ENCODE measurements at regions not wholly inside any gene's neighbourhood (a gene's known extent, or its start where the extent isn't known, plus 50 kb on each side); places are given as distances from the start of the nearest gene placed in this dataset.

DNA sequence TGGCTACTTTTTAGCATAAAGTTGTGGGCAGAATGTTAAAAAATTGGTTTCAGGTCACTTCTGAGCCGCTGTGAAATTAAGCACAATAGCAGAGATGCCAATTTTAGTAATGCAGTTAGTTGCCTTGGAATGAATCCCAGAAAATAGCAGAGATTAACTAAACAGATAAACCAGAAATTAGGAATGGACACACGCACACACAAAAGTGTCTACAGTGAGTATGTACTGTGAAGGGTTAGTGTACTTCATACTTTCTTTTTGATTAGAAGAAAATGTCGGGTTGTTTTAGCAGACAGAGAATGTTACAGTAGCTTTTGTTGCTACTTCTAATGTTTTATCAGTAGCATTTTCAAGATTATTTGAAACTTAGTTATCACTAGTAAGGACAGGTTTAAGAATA is 106.7 kb downstream of the LEPR start:
- H3K27ac ChIP-seq: peak overlapping the region in 1 of 2 donors; percentile 33
- TF ChIP-seq CTCF (IDR thresholded peaks at IDR 0.05): no peak

DNA sequence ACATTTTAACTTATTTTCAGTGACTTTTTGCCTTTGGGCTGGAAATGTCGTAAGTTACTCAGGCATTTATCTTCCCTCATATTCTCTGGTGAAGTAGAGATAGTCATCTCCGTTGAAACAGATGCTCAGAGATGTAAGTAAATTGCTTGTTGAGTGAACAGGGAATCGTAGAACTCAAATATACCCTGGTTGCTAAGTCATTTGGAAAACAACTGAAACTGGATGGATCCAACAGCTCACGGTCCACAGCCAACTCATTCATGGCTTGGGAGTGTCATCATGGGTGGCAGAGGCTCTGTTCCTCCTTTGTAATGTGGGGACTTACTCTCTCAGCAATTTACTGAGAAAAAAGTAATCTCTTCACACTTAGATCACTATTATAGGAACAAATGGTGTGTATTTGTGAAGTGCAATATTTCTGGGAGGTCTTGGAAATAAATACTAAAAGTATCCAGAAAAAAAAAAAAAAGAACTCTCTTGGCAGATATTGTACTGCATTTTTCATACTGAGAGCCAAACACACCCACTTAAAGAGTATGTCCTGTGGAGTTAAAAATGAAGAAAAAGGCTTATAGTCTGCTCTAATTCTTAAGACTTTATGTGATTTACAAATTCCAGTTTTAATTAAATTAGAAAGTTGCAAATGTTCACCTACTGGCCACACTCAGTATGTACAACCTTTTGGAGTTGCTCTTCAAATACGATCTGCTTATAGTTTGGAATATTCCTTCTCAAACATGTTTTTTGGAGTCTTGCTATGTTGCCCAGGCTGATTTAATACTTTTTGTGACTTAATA is 107.4 kb downstream of the LEPR start:
- no peaks in the 10 kb centered on the region for H3K36me3 ChIP-seq
- peak overlapping the region in 1 of 2 donors; percentile 61 for H3K4me3 ChIP-seq
- H3K4me1 ChIP-seq: peaks cover 0 to 23% of the 10 kb centered on the region in 2 donors
- intact Hi-C loops (cut with DNase I): no loop called here
- H3K27me3 ChIP-seq: no peaks in the 10 kb centered on the region
- no peaks in the 10 kb centered on the region for H3K9me3 ChIP-seq
- no peak for TF ChIP-seq CTCF (IDR thresholded peaks at IDR 0.05)
- no peak for DNase-seq (ENCODE audit: low spot score in 2 of 2)
- peak overlapping the region in 1 of 2 donors; percentile 33 for H3K27ac ChIP-seq

More for the DNA sequence above, 106.7 kb downstream of the LEPR start:
- Histone ChIP-seq H3K4me1 (peaks cover 0 to 23% of the 10 kb centered on the region in 2 donors), H3K27me3 (no peaks in the 10 kb centered on the region), H3K9me3 (no peaks in the 10 kb centered on the region), H3K36me3 (no peaks in the 10 kb centered on the region), H3K4me3 (peak overlapping the region; percentile 15 to 61)
- intact Hi-C loops (cut with DNase I): no loop called here
- DNase-seq (ENCODE audit: low spot score in 2 of 2): no peak

DNA sequence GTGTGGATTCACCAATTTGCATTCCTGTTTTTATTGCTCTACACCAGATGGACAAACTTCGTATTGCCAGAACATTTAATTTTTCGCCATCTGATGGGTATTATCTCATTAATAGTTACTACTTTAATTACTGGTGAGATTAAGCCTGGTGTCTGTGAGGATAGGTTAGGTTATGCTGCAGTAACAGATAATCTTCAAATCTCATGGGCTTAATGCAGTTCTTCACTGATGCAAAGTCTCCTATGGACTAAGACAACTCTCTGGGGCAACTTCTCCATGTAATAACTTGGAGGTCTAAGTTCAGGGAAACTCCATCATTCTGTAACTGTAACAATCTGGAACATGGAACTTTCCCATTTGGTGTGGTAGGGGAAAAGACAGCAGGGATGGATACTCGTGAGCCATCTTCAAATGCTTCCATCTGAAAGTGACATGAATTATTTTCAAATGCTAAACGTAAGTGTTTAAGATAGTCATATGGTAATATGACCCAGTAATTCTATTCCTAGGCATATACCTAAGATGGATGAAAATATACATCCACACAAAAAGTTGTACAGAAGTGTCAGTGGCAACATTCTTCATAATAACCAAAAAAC is 111.6 kb downstream of the LEPR start:
- no peaks in the 10 kb centered on the region for H3K27me3 ChIP-seq
- intact Hi-C loops (cut with DNase I): no loop called here
- no peak for TF ChIP-seq CTCF (IDR thresholded peaks at IDR 0.05)

GRCh38 chr1:65535981-65536380 is 115.5 kb downstream of the LEPR start:
- DNase-seq (ENCODE audit: low spot score in 2 of 2): no peak
- Histone ChIP-seq H3K4me1 (no peaks in the 10 kb centered on the region), H3K36me3 (no peaks in the 10 kb centered on the region), H3K27me3 (no peaks in the 10 kb centered on the region), H3K9me3 (no peaks in the 10 kb centered on the region), H3K27ac (no peak overlapping the region), H3K4me3 (no peak overlapping the region)
- intact Hi-C loops (cut with DNase I): no loop called here
- no peak for TF ChIP-seq CTCF (IDR thresholded peaks at IDR 0.05)

More for the DNA sequence above, 111.6 kb downstream of the LEPR start:
- Histone ChIP-seq H3K4me1 (peaks cover 0 to 5% of the 10 kb centered on the region in 2 donors), H3K36me3 (no peaks in the 10 kb centered on the region), H3K9me3 (no peaks in the 10 kb centered on the region), H3K27ac (no peak overlapping the region), H3K4me3 (no peak overlapping the region)
- no peak for DNase-seq (ENCODE audit: low spot score in 2 of 2)

DNA sequence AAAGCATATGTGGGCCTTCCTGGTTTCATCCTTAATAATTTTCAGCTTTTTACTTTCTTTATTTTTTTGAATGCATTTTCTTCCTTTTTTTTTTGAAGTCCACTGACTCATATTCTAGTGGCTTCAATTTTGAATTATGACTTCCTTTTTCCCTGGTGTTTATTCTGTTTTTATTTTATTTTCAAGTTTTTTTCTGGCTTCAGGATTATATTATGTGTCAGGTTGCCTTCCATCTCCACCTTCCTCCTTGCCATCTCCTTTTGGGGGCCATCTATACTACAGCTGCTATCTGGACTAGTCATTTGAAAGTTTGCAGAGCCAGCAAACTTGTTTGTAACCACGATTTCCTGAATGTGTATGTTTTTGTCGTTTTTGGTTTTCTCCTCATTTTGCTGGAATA is 117.6 kb downstream of the LEPR start:
- Histone ChIP-seq H3K9me3 (no peaks in the 10 kb centered on the region), H3K4me1 (no peaks in the 10 kb centered on the region), H3K27me3 (no peaks in the 10 kb centered on the region), H3K27ac (no peak overlapping the region), H3K4me3 (no peak overlapping the region), H3K36me3 (no peaks in the 10 kb centered on the region)
- DNase-seq (ENCODE audit: low spot score in 2 of 2): no peak
- intact Hi-C loops (cut with DNase I): no loop called here
- TF ChIP-seq CTCF (IDR thresholded peaks at IDR 0.05): no peak
